ENCODE measurements at regions not wholly inside any gene's neighbourhood (a gene's known extent, or its start where the extent isn't known, plus 50 kb on each side); places are given as distances from the start of the nearest gene placed in this dataset.

DNA sequence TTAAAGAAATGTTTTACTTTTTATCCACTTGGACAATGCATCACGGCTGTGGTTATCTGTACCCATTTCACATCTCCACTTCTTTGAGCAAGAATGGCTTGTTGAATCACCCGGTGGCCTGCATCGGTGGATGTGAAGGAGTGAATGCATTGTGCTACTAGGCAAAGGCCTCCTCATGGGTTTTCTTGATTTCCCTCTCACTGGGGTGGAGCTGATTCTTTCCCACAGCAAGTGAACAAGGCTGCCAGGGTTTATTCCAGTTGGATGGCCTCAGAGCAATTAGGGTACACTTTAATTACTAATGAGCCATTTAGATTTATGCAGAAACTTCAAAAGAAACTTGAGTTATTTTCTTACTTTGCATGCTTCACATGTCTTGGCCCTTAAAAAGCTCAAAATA is 387.1 kb downstream of the RND3 start:
- no peak for TF ChIP-seq YY1 (IDR thresholded peaks at IDR 0.05; ENCODE audit: insufficient read depth, insufficient read length)
- no peak for TF ChIP-seq ZNF274 (IDR thresholded peaks at IDR 0.05; ENCODE audit: low read depth, low read length)
- no peak for TF ChIP-seq SUZ12 (IDR thresholded peaks at IDR 0.05; ENCODE audit: extremely low read depth, insufficient read depth, insufficient read length)
